Left ventricle myocardium inferior (tissue), 1 donor: ENCODE measurements at regions not wholly inside any gene's neighbourhood (a gene's known extent, or its start where the extent isn't known, plus 50 kb on each side); places are given as distances from the start of the nearest gene placed in this dataset.

Experiments
- DNase-seq: peaks from one replicate; pipeline ENCODE4 v3.0.0-alpha.2; 2020
- H3K27ac ChIP-seq: fragments of 200-600 bp; replicated peaks from 2 replicates; pipeline ENCODE4 v1.8.0; 2021
- H3K27me3 ChIP-seq: fragments of 200-600 bp; 2 replicates; pipeline ENCODE4 v1.8.0; 2021; ENCODE audit warnings: low read depth
- H3K36me3 ChIP-seq: fragments of 200-600 bp; 2 replicates; pipeline ENCODE4 v1.8.0; 2021
- H3K4me1 ChIP-seq: fragments of 200-600 bp; 2 replicates; pipeline ENCODE4 v1.8.0; 2021
- H3K4me3 ChIP-seq: fragments of 200-600 bp; 2 replicates; pipeline ENCODE4 v1.8.0; 2021; ENCODE audit warnings: mild to moderate bottlenecking, moderate library complexity
- H3K9me3 ChIP-seq: fragments of 200-600 bp; replicated peaks from 2 replicates; pipeline ENCODE4 v1.8.0; 2021
- CTCF ChIP-seq: fragments of 200-600 bp; IDR thresholded peaks from 2 replicates; pipeline ENCODE4 v1.8.0; 2021; ENCODE audit warnings: antibody characterized with exemption, mild to moderate bottlenecking, borderline replicate concordance
- intact Hi-C: fragments of 100-400 bp; cut with micrococcal nuclease; formaldehyde crosslinking; loops from one replicate; pipeline ENCODE4 v1.11.0; 2022
- donor health status: DM: no; HTN: yes; CAD: no; lungs with severe emphysema.

DNA sequence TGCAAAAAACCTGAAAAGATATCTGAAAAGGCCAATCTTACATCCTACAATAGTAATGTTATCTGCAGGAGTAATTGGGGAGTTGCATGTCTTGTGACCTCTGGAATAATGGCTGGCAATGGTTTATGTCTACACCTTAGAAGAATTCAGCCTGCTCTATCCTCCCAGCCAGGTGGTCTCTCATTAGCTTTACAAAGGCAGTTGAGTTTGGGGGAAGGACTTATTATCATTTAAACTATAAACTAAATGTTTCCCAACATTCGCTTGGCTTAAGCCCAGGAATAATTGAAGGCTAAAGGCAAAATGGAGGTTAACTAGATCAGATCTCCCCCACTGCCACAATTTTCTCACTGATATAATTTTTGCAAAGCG lies 158.4 kb upstream of the SFSWAP start:
- no peak for TF ChIP-seq CTCF
- Histone ChIP-seq H3K4me1 (no peaks in the 10 kb centered on the region), H3K9me3 (no peaks in the 10 kb centered on the region), H3K4me3 (no peak overlapping the region), H3K27ac (no peak overlapping the region), H3K27me3 (peaks cover 83% of the 10 kb centered on the region), H3K36me3 (no peaks in the 10 kb centered on the region)
- intact Hi-C loops = no loop called here
- no peak for DNase-seq

GRCh38 chr12:131553096-131553777 lies 157.7 kb upstream of the SFSWAP start:
- no peaks in the 10 kb centered on the region for H3K4me1 ChIP-seq
- DNase-seq = no peak
- intact Hi-C loops = no loop called here
- H3K9me3 ChIP-seq = no peaks in the 10 kb centered on the region
- no peaks in the 10 kb centered on the region for H3K36me3 ChIP-seq
- H3K27me3 ChIP-seq = peaks cover 83% of the 10 kb centered on the region
- H3K27ac ChIP-seq = no peak overlapping the region
- TF ChIP-seq CTCF = no peak
- no peak overlapping the region for H3K4me3 ChIP-seq

DNA sequence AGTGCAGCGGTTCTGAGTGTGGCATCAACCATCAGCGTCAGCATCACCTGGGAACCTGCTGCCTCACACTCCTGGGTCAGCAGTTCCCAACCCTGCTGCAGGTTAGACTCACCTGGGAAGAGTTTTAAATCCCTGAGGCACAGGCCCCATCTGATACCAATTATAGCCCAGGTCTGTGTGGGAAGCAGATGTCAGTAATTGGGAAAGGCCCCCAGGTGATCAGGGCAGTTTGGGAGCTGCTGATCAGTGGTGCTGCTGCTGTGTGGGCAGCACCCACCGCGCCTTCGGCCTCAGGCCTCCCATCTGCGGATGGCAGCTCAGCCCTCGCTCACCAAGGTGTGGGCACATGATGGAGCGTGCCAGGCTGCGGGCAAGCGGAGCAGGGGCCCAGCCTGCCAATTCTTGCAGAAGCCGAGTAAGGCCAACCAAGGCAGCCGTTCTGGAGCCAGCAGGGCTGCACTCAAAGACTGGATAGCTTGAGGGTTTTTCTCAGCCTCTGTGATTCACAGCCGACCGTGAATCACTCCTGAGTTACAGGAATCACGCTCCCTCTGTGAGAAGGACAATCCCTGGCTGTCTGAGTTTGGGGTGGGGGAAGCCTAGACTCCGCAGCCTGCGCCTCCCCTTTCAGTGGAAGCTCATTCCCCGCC lies 155.6 kb upstream of the SFSWAP start:
- peaks cover 70% of the 10 kb centered on the region for H3K27me3 ChIP-seq
- H3K9me3 ChIP-seq = no peaks in the 10 kb centered on the region
- intact Hi-C loops = no loop called here
- TF ChIP-seq CTCF = no peak
- H3K36me3 ChIP-seq = no peaks in the 10 kb centered on the region
- H3K27ac ChIP-seq = no peak overlapping the region
- no peak for DNase-seq
- no peak overlapping the region for H3K4me3 ChIP-seq
- no peaks in the 10 kb centered on the region for H3K4me1 ChIP-seq

- no peak for DNase-seq
- peaks cover 65% of the 10 kb centered on the region for H3K27me3 ChIP-seq
- no peaks in the 10 kb centered on the region for H3K36me3 ChIP-seq
- no peaks in the 10 kb centered on the region for H3K4me1 ChIP-seq
- H3K27ac ChIP-seq = no peak overlapping the region
- no peak for TF ChIP-seq CTCF
- no peak overlapping the region for H3K4me3 ChIP-seq
- intact Hi-C loops = no loop called here
- H3K9me3 ChIP-seq = no peaks in the 10 kb centered on the region
These were observed 155.0 kb upstream of the SFSWAP start for GRCh38 chr12:131555866-131556265.

GRCh38 chr12:131557078-131557709 lies 153.7 kb upstream of the SFSWAP start:
- DNase-seq = no peak
- Histone ChIP-seq H3K27ac (no peak overlapping the region), H3K4me3 (no peak overlapping the region), H3K36me3 (no peaks in the 10 kb centered on the region), H3K4me1 (no peaks in the 10 kb centered on the region), H3K9me3 (no peaks in the 10 kb centered on the region), H3K27me3 (peaks cover 57% of the 10 kb centered on the region)
- intact Hi-C loops = no loop called here
- TF ChIP-seq CTCF = no peak
